K562 (cell line): ENCODE measurements at regions not wholly inside any gene's neighbourhood (a gene's known extent, or its start where the extent isn't known, plus 50 kb on each side); places are given as distances from the start of the nearest gene placed in this dataset.

Experiments used
- ATAC-seq: fragments of 200-7000 bp; cut with Tn5 transposase; 3 replicates; pipeline ENCODE4 v1.9.1; 2020; ENCODE audit warnings: moderate library complexity
- BruUV-seq: library from RNA; stranded (reverse); fragments of 400-500 nt; replicated peaks from 2 replicates; lab custom pipeline; 2021; lab: Mats Ljungman, UMichigan
- CTCF ChIA-PET: fragments of 300-600 bp; formaldehyde crosslinking; extraction: SDS; loops from one replicate; lab custom pipeline; 2021; ENCODE audit warnings: low intra/inter-chr PET ratio; lab: Yijun Ruan, JAX
- POLR2A ChIA-PET: fragments of 300-600, 350-650 bp; sonication (Branson Sonifier 250); formaldehyde crosslinking; extraction: SDS; loops from one replicate; lab custom pipeline; 2021; ENCODE audit warnings: antibody characterized with exemption, inconsistent platforms; lab: Yijun Ruan, JAX
- DNase-seq, 4 experiments: peaks; one replicate each; pipeline versions ENCODE4 v3.0.0 to v3.0.0-alpha.2; 2011 to 2018; ENCODE audit warnings: low spot score in 3 of 4, mixed read lengths in 3 of 4; ENCODE audit errors: extremely low read depth in 1 of 4
- FAIRE-seq: peaks from 2 replicates; lab custom pipeline; 2011; peaks lifted over from hg19 to GRCh38; lab: Jason Lieb, UNC
- H2AFZ ChIP-seq: 2 replicates; pipeline ENCODE4 v1.6.0; 2011; ENCODE audit warnings: low read depth, low read length, control low read depth, inconsistent platforms
- H3K27ac ChIP-seq: fragments of 200-600 bp; 3 replicates; pipeline ENCODE4 v1.8.0; 2011; ENCODE audit warnings: low read depth, mild to moderate bottlenecking, control low read depth, inconsistent platforms, low read length, moderate library complexity, mixed read lengths; ENCODE audit errors: extremely low read depth
- H3K27me3 ChIP-seq, 2 experiments: fragments of 300-600 bp in 1 of 2; 2 replicates in 1 of 2; 3 replicates in 1 of 2; pipeline versions ENCODE4 v1.6.0 to v1.8.0; 2011; ENCODE audit warnings: inconsistent platforms in 2 of 2, low read length in 2 of 2, mild to moderate bottlenecking in 1 of 2, mixed read lengths in 1 of 2, moderate library complexity in 1 of 2; ENCODE audit not compliant: control insufficient read depth in 2 of 2, insufficient read depth in 2 of 2
- H3K36me3 ChIP-seq: fragments of 300-600 bp; 3 replicates; pipeline ENCODE4 v1.8.0; 2011; ENCODE audit warnings: mild to moderate bottlenecking, low read length, inconsistent platforms; ENCODE audit not compliant: control insufficient read depth, insufficient read depth
- H3K4me1 ChIP-seq, 2 experiments: fragments of 200-600 bp in 1 of 2; replicated peaks in 1 of 2; 2 replicates in 1 of 2; 3 replicates in 1 of 2; pipeline versions ENCODE4 v1.5.1 to v1.8.0; 2011; ENCODE audit warnings: inconsistent platforms in 2 of 2, low read length in 2 of 2, mild to moderate bottlenecking in 1 of 2, mixed read lengths in 1 of 2, moderate library complexity in 1 of 2; ENCODE audit not compliant: control insufficient read depth in 2 of 2, insufficient read depth in 2 of 2
- H3K4me2 ChIP-seq: 2 replicates; pipeline ENCODE4 v1.6.1; 2011; ENCODE audit warnings: low read length, control low read depth, inconsistent platforms, mixed read lengths; ENCODE audit not compliant: insufficient read depth
- H3K4me3 ChIP-seq: fragments of 200-600 bp; sonication (generic), shearing (Covaris generic); 2 replicates; pipeline ENCODE4 v1.5.1; 2016; ENCODE audit warnings: control low read depth, inconsistent platforms
- H3K79me2 ChIP-seq: fragments of 200-600 bp; 3 replicates; pipeline ENCODE4 v1.8.0; 2011; ENCODE audit warnings: low read length, inconsistent platforms; ENCODE audit not compliant: control insufficient read depth, insufficient read depth
- H3K9ac ChIP-seq, 2 experiments: 2 replicates each; pipeline versions ENCODE4 v1.6.0 to v1.6.1; 2011; ENCODE audit warnings: low read depth in 2 of 2, low read length in 2 of 2, control low read depth in 1 of 2, inconsistent platforms in 1 of 2, mild to moderate bottlenecking in 1 of 2, mixed read lengths in 1 of 2; ENCODE audit not compliant: insufficient read depth in 1 of 2
- H3K9me1 ChIP-seq: one replicate; pipeline ENCODE4 v1.6.0; 2011; ENCODE audit warnings: inconsistent platforms, mild to moderate bottlenecking, low read length, moderate library complexity; ENCODE audit not compliant: control insufficient read depth, insufficient read depth
- H3K9me3 ChIP-seq: replicated peaks from 2 replicates; pipeline ENCODE4 v1.5.1; 2011; ENCODE audit warnings: low read depth, low read length, inconsistent platforms; ENCODE audit not compliant: control insufficient read depth, insufficient read depth
- H4K20me1 ChIP-seq: replicated peaks from 2 replicates; pipeline ENCODE4 v1.6.1; 2011; ENCODE audit warnings: low read length, inconsistent platforms, mixed read lengths; ENCODE audit not compliant: control insufficient read depth, insufficient read depth
- ARNT ChIP-seq, 2 experiments: fragments of 450-650 bp; IDR thresholded peaks; 2 replicates each; pipeline ENCODE4 v1.6.1; 2016; ENCODE audit warnings: mild to moderate bottlenecking in 1 of 2
- BRD9 ChIP-seq: fragments of 450-650 bp; IDR thresholded peaks from 2 replicates; pipeline ENCODE4 v1.6.1; 2018; ENCODE audit warnings: low read depth; ENCODE audit not compliant: partially characterized antibody
- CBX1 ChIP-seq: sonication (generic); IDR thresholded peaks from 2 replicates; pipeline ENCODE4 v1.6.1; 2016; ENCODE audit warnings: antibody characterized with exemption, low read depth, mild to moderate bottlenecking
- CEBPG ChIP-seq, 3 experiments: fragments of 200-800 bp in 1 of 3; sonication (Bioruptor generic) in 1 of 3; sonication (generic) in 1 of 3; formaldehyde crosslinking in 1 of 3; IDR thresholded peaks in 2 of 3; conservative IDR thresholded peaks in 1 of 3; 2 replicates each; pipeline versions ENCODE4 v1.6.1 to v1.8.0; 2016 to 2022; ENCODE audit warnings: missing compliant biosample characterization in 2 of 3, missing genetic modification characterization in 2 of 3, mild to moderate bottlenecking in 1 of 3, missing genetic modification reagents in 1 of 3
- ERF ChIP-seq: fragments of 450-650 bp; formaldehyde crosslinking; IDR thresholded peaks from 2 replicates; pipeline ENCODE4 v1.4.0; 2020; ENCODE audit warnings: mild to moderate bottlenecking, mixed read lengths
- FOS ChIP-seq: IDR thresholded peaks from 3 replicates; pipeline ENCODE4 v1.6.1; 2011; ENCODE audit not compliant: insufficient read length; ENCODE audit errors: extremely low read depth
- HDAC1 ChIP-seq, 2 experiments: fragments of 450-650 bp; IDR thresholded peaks; 2 replicates each; pipeline ENCODE4 v1.6.1; 2016 to 2017; ENCODE audit warnings: inconsistent platforms in 1 of 2, mild to moderate bottlenecking in 1 of 2, moderate library complexity in 1 of 2
- HDGF ChIP-seq: fragments of 450-650 bp; IDR thresholded peaks from 2 replicates; pipeline ENCODE4 v1.6.1; 2016
- HEY1 ChIP-seq: fragments of 250-450 bp; sonication (Bioruptor Pico); IDR thresholded peaks from 2 replicates; pipeline ENCODE4 v1.5.0; 2020; ENCODE audit warnings: mild to moderate bottlenecking, moderate library complexity, borderline replicate concordance
- HOMEZ ChIP-seq: fragments of 250-450 bp; sonication (Bioruptor Pico); IDR thresholded peaks from 2 replicates; pipeline ENCODE4 v1.4.0; 2020; ENCODE audit warnings: mild to moderate bottlenecking, moderate library complexity
- KLF16 ChIP-seq: IDR thresholded peaks from 2 replicates; pipeline ENCODE4 v1.6.1; 2016; ENCODE audit warnings: antibody characterized with exemption
- MECOM ChIP-seq: fragments of 250-450 bp; sonication (Bioruptor Pico); IDR thresholded peaks from 2 replicates; pipeline ENCODE4 v1.8.0; 2022; ENCODE audit warnings: inconsistent platforms
- PCBP1 ChIP-seq: fragments of 200-400 bp; formaldehyde crosslinking; IDR thresholded peaks from 2 replicates; pipeline ENCODE4 v1.6.1; 2018; ENCODE audit warnings: mild to moderate bottlenecking, low read depth, low read length; ENCODE audit not compliant: poor library complexity, severe bottlenecking
- PHB2 ChIP-seq: fragments of 450-650 bp; IDR thresholded peaks from 2 replicates; pipeline ENCODE4 v1.6.1; 2017; ENCODE audit warnings: low read depth
- PYGO2 ChIP-seq: fragments of 450-650 bp; IDR thresholded peaks from 2 replicates; pipeline ENCODE4 v1.6.1; 2016; ENCODE audit warnings: mild to moderate bottlenecking, missing genetic modification characterization, moderate library complexity, missing compliant biosample characterization
- SMARCA5 ChIP-seq: fragments of 450-650 bp; IDR thresholded peaks from 2 replicates; pipeline ENCODE4 v1.6.1; 2016
- TAF7 ChIP-seq: fragments of 450-650 bp; IDR thresholded peaks from 2 replicates; pipeline ENCODE4 v1.6.1; 2016; ENCODE audit warnings: missing genetic modification characterization, missing compliant biosample characterization
- ZBTB2 ChIP-seq: fragments of 450-650 bp; IDR thresholded peaks from 2 replicates; pipeline ENCODE4 v1.6.1; 2016; ENCODE audit warnings: antibody characterized with exemption
- ZNF224 ChIP-seq: sonication (generic); formaldehyde crosslinking; IDR thresholded peaks from 2 replicates; pipeline ENCODE4 v1.8.0; 2022; ENCODE audit warnings: mild to moderate bottlenecking, missing genetic modification reagents
- ZNF384 ChIP-seq: IDR thresholded peaks from 2 replicates; pipeline ENCODE4 v1.6.1; 2012; ENCODE audit warnings: low read depth, low read length, improper control_type of control experiment
- WGBS: fragments of 100-300 bp; shearing (Covaris generic); methylation state at CpG from one replicate; pipeline ENCODE4 v1.1.6; 2016; ENCODE audit warnings: low coverage, mixed read lengths; ENCODE audit not compliant: insufficient coverage; ENCODE audit errors: missing lambda C conversion rate; 5-methylcytosine and 5-hydroxymethylcytosine counted together
- in situ Hi-C: fragments of 300-500 bp; cut with MboI; formaldehyde crosslinking; loops from 4 replicates; pipeline ENCODE4 v1.15.0; 2018; ENCODE audit warnings: inconsistent platforms, mixed read lengths
- intact Hi-C: fragments of 100-400 bp; cut with micrococcal nuclease; formaldehyde crosslinking; loops from 2 replicates; pipeline ENCODE4 v1.14.2; 2022

DNA sequence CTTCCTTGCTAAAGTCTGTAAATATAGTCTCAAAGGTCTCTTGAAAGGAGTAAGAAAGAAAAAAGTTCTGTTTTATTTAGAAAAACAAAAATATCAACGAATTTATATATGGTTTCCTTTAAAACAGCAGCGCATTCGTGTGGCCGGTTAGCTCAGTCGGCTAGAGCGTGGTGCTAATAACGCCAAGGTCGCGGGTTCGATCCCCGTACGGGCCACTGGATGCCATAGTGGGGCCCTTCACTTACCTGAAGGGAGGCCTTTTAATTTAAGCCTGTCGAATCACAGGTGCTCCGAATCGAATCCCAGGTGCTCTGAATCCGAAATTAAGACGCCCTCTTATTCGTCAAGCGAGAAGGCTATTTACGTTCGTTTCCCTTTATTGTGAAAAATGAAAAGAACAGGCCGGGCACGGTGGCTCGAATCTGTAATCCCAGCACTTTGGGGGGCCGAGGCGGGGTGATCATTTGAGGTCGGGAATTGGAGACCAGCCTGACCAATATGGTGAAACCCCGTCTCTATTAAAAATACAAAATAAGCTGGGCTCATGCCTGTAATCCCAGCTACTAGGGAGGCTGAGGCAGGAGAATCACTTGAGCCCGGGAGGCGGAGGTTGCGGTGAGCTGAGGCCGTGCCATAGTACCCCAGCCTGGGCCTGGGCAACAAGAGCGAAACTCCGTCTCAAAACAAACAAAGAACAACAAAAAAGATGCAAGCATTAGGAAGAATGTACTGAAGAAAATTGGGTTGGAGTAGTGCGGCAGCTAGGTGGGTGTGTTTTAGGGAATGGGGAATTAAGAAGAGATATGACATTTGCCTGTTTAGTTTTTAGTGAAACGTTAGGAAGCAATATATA is 195.8 kb upstream of the ZNF184 start:
- Histone ChIP-seq H3K4me3 (peak overlapping the region; percentile 53), H3K36me3 (no peaks in the 10 kb centered on the region), H3K27ac (peak overlapping the region; percentile 54), H3K79me2 (no peaks in the 10 kb centered on the region), H3K4me1 (peaks cover 7% of the 10 kb centered on the region in 2 experiments; a peak in 4 of 5 replicates), H3K9me1 (no peaks in the 10 kb centered on the region), H3K27me3 (no peaks in the 10 kb centered on the region), H3K9me3 (no peaks in the 10 kb centered on the region), H3K4me2 (peak overlapping the region; percentile 94), H2AFZ (peak overlapping the region; percentile 91), H3K9ac (peak overlapping the region; percentile 70 to 73), H4K20me1 (no peaks in the 10 kb centered on the region)
- FAIRE-seq (peak; percentile 65), DNase-seq (peak; percentile 80 to 95 (median 84)), ATAC-seq (peak; percentile 48)
- in situ Hi-C loops (no loop called here), intact Hi-C loops (loop anchor here (1.0 kb wide), 2 partner anchors 17 to 37 kb away; no protein-coding TSS in a partner anchor)
- ChIA-PET POLR2A (interaction anchor here (1.1 to 2.8 kb wide), 7 partner anchors 8 to 522 kb away, joined by 3 to 9 read pairs (median 5); a partner anchor contains a TSS), CTCF (interaction anchor here (0.8 kb wide), 1 partner anchor 480 kb away, joined by 3 read pairs; no protein-coding TSS in a partner anchor)
- WGBS = 0% methylated on average over 36 of the region's 36 CpGs
- TSS peak; percentile 99 for BruUV-seq
- TF ChIP-seq KLF16 (no peak), HEY1 (CRISPR knock-in tag) (no peak), HOMEZ (no peak), FOS (no peak), TAF7 (no peak), ZBTB2 (peak; percentile 82), MECOM (no peak), PHB2 (no peak; the same call in 1 of the 2 replicates), PCBP1 (no peak), ZNF384 (peak; percentile 43; the same call in 1 of the 2 replicates), CBX1 (peak; percentile 59; the same call in 1 of the 2 replicates), ERF (CRISPR knock-in tag) (no peak), ARNT (IDR thresholded peaks at IDR 0.05) (peak; percentile 46 to 93), SMARCA5 (no peak), ZNF224 (CRISPR knock-in tag) (no peak), CEBPG (CRISPR knock-in tag; IDR thresholded peaks at IDR 0.05) (no peak), CEBPG (tag; conservative IDR thresholded peaks at IDR 0.05 in 1 of 2, IDR thresholded peaks at IDR 0.05 in 1 of 2) (no peak), HDAC1 (IDR thresholded peaks at IDR 0.05) (peak; percentile 29 to 85; a peak in 1 of 4 replicates), BRD9 (peak; percentile 46), HDGF (no peak), PYGO2 (tag) (no peak)
